ENCODE measurements at regions not wholly inside any gene's neighbourhood (a gene's known extent, or its start where the extent isn't known, plus 50 kb on each side); places are given as distances from the start of the nearest gene placed in this dataset.

DNA sequence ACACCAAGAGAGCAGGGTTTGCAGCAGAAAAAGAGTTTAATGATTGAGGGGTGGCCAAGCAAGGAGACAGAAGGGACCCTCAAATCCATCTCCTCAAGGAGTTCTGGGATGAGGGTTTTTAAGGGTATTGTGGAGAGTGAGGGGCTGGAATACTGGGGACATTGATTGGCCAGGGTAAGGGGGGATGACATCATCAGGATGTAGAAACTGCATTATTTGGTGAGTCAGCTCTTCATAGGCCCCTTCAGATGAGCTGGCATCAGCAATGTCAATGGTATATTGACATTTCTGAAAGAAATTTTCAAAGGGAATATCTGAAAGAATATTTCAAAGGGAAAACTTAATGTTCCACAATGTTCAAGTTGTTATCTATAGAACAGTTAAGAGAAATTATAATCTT is 168.1 kb upstream of the SNX7 start:
- FAIRE-seq (no peak), DNase-seq (ENCODE audit: insufficient read length, low spot score) (no peak)
- TF ChIP-seq POU2F2 (IDR thresholded peaks at IDR 0.05; ENCODE audit: low read depth, low read length) (no peak), POLR2A (IDR thresholded peaks at IDR 0.05; ENCODE audit: low read depth, low read length) (no peak), POLR2AphosphoS5 (IDR thresholded peaks at IDR 0.05; ENCODE audit: low read depth, low read length) (no peak)

DNA sequence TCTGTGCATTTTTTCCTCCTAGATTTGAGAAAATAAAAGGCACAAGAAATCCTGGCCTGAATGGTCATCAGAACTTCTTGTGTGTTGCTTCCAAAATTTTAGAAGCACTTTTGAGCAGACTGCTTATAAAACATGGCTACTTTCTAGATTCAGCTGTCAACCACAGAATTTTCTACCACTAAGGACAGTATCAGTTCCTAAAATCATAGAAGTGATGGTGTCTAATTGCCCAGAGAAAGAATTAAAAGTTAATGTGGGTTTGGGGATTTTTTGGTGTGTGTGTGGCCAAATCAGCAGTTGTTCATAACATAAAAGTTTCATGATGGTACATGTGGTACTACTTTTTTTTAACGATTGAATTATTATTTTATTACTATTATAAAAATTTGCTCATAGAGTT is 171.4 kb upstream of the SNX7 start:
- DNase-seq (ENCODE audit: insufficient read length, low spot score) (no peak), FAIRE-seq (no peak)
- TF ChIP-seq POLR2AphosphoS5 (IDR thresholded peaks at IDR 0.05; ENCODE audit: low read depth, low read length): no peak
- TF ChIP-seq POU2F2 (IDR thresholded peaks at IDR 0.05; ENCODE audit: low read depth, low read length): no peak
- TF ChIP-seq POLR2A (IDR thresholded peaks at IDR 0.05; ENCODE audit: low read depth, low read length): no peak
- no peak for TF ChIP-seq TAF1 (IDR thresholded peaks at IDR 0.05; ENCODE audit: low read depth, low read length)
- TF ChIP-seq PAX5 (IDR thresholded peaks at IDR 0.05; ENCODE audit: insufficient read depth, low read length, severe bottlenecking): no peak
- peak; percentile 84 for TF ChIP-seq SPI1 (IDR thresholded peaks at IDR 0.05; ENCODE audit: low read depth, low read length)

GRCh38 chr1:98487620-98488019 is 173.9 kb upstream of the SNX7 start:
- DNase-seq (ENCODE audit: insufficient read length, low spot score) (no peak), FAIRE-seq (no peak)
- TF ChIP-seq POU2F2 (IDR thresholded peaks at IDR 0.05; ENCODE audit: low read depth, low read length) (no peak), TAF1 (IDR thresholded peaks at IDR 0.05; ENCODE audit: low read depth, low read length) (no peak), PAX5 (IDR thresholded peaks at IDR 0.05; ENCODE audit: insufficient read depth, low read length, severe bottlenecking) (no peak), POLR2A (IDR thresholded peaks at IDR 0.05; ENCODE audit: low read depth, low read length) (no peak), POLR2AphosphoS5 (IDR thresholded peaks at IDR 0.05; ENCODE audit: low read depth, low read length) (no peak), SPI1 (IDR thresholded peaks at IDR 0.05; ENCODE audit: low read depth, low read length) (no peak)

GRCh38 chr1:98482611-98483010 is 178.9 kb upstream of the SNX7 start:
- TF ChIP-seq POU2F2 (IDR thresholded peaks at IDR 0.05; ENCODE audit: low read depth, low read length) (no peak), POLR2AphosphoS5 (IDR thresholded peaks at IDR 0.05; ENCODE audit: low read depth, low read length) (no peak), SPI1 (IDR thresholded peaks at IDR 0.05; ENCODE audit: low read depth, low read length) (no peak), TAF1 (IDR thresholded peaks at IDR 0.05; ENCODE audit: low read depth, low read length) (no peak), POLR2A (IDR thresholded peaks at IDR 0.05; ENCODE audit: low read depth, low read length) (no peak), PAX5 (IDR thresholded peaks at IDR 0.05; ENCODE audit: insufficient read depth, low read length, severe bottlenecking) (no peak)
- DNase-seq (ENCODE audit: insufficient read length, low spot score) (no peak), FAIRE-seq (no peak)

GRCh38 chr1:98480271-98480670 is 181.2 kb upstream of the SNX7 start:
- DNase-seq (ENCODE audit: insufficient read length, low spot score) (no peak), FAIRE-seq (no peak)
- TF ChIP-seq PAX5 (IDR thresholded peaks at IDR 0.05; ENCODE audit: insufficient read depth, low read length, severe bottlenecking) (no peak), SPI1 (IDR thresholded peaks at IDR 0.05; ENCODE audit: low read depth, low read length) (no peak), POU2F2 (IDR thresholded peaks at IDR 0.05; ENCODE audit: low read depth, low read length) (no peak)

DNA sequence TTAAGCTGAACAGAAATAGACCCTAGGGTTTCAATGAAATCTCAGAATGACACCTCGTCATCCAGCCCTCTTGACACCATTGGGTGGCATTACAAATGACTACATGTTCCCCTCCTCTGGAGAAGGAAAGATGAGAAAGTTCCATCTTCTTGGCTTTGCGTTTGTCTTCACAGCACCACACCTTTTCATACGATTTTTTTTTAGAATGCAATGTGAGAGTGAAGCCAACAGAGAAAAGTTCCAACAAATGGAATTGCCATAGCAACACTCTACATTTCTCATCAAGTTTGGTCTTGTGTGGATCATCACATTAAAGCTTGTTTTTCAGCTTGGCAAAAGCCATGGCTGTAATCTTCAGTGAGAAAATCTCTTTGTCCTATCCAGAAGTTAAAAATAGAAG is 183.4 kb upstream of the SNX7 start:
- FAIRE-seq: no peak
- TF ChIP-seq SPI1 (IDR thresholded peaks at IDR 0.05; ENCODE audit: low read depth, low read length) (no peak), POU2F2 (IDR thresholded peaks at IDR 0.05; ENCODE audit: low read depth, low read length) (no peak), POLR2AphosphoS5 (IDR thresholded peaks at IDR 0.05; ENCODE audit: low read depth, low read length) (no peak), POLR2A (IDR thresholded peaks at IDR 0.05; ENCODE audit: low read depth, low read length) (no peak), TAF1 (IDR thresholded peaks at IDR 0.05; ENCODE audit: low read depth, low read length) (no peak), PAX5 (IDR thresholded peaks at IDR 0.05; ENCODE audit: insufficient read depth, low read length, severe bottlenecking) (no peak)
- no peak for DNase-seq (ENCODE audit: insufficient read length, low spot score)

DNA sequence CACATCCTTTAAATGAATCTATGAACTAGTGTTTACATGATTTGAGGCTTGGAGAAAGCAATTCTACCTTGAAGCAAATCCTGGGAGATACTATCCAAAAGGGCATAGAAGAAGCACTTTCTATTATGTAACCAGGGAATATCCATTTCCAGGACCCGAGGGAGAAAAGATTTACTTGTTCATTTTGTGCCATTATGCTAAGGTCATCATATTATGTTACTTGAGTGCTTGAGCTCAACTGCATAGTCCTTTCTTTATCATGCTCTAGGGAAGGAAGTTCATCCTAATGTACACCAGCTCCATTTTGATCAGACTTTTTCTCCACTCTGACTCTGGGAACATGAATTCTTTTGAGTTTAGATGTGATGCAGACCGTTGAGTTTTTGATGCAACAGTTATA is 188.6 kb upstream of the SNX7 start:
- TF ChIP-seq POU2F2 (IDR thresholded peaks at IDR 0.05; ENCODE audit: low read depth, low read length) (no peak), TAF1 (IDR thresholded peaks at IDR 0.05; ENCODE audit: low read depth, low read length) (no peak), POLR2A (IDR thresholded peaks at IDR 0.05; ENCODE audit: low read depth, low read length) (no peak), SPI1 (IDR thresholded peaks at IDR 0.05; ENCODE audit: low read depth, low read length) (no peak), PAX5 (IDR thresholded peaks at IDR 0.05; ENCODE audit: insufficient read depth, low read length, severe bottlenecking) (no peak), POLR2AphosphoS5 (IDR thresholded peaks at IDR 0.05; ENCODE audit: low read depth, low read length) (no peak)
- no peak for DNase-seq (ENCODE audit: insufficient read length, low spot score)
- no peak for FAIRE-seq

GRCh38 chr1:98471633-98472032 is 189.9 kb upstream of the SNX7 start:
- no peak for FAIRE-seq

GRCh38 chr1:98468111-98468717 is 193.3 kb upstream of the SNX7 start:
- TF ChIP-seq POU2F2 (IDR thresholded peaks at IDR 0.05; ENCODE audit: low read depth, low read length) (no peak), PAX5 (IDR thresholded peaks at IDR 0.05; ENCODE audit: insufficient read depth, low read length, severe bottlenecking) (no peak), TAF1 (IDR thresholded peaks at IDR 0.05; ENCODE audit: low read depth, low read length) (no peak), POLR2AphosphoS5 (IDR thresholded peaks at IDR 0.05; ENCODE audit: low read depth, low read length) (no peak), SPI1 (IDR thresholded peaks at IDR 0.05; ENCODE audit: low read depth, low read length) (no peak), POLR2A (IDR thresholded peaks at IDR 0.05; ENCODE audit: low read depth, low read length) (no peak)
- DNase-seq (ENCODE audit: insufficient read length, low spot score): no peak
- no peak for FAIRE-seq

More at GRCh38 chr1:98471633-98472032, 189.9 kb upstream of the SNX7 start:
- DNase-seq (ENCODE audit: insufficient read length, low spot score): no peak
- TF ChIP-seq PAX5 (IDR thresholded peaks at IDR 0.05; ENCODE audit: insufficient read depth, low read length, severe bottlenecking): no peak
- no peak for TF ChIP-seq SPI1 (IDR thresholded peaks at IDR 0.05; ENCODE audit: low read depth, low read length)
- TF ChIP-seq POLR2AphosphoS5 (IDR thresholded peaks at IDR 0.05; ENCODE audit: low read depth, low read length): no peak
- TF ChIP-seq TAF1 (IDR thresholded peaks at IDR 0.05; ENCODE audit: low read depth, low read length): no peak
- no peak for TF ChIP-seq POLR2A (IDR thresholded peaks at IDR 0.05; ENCODE audit: low read depth, low read length)
- TF ChIP-seq POU2F2 (IDR thresholded peaks at IDR 0.05; ENCODE audit: low read depth, low read length): no peak

DNA sequence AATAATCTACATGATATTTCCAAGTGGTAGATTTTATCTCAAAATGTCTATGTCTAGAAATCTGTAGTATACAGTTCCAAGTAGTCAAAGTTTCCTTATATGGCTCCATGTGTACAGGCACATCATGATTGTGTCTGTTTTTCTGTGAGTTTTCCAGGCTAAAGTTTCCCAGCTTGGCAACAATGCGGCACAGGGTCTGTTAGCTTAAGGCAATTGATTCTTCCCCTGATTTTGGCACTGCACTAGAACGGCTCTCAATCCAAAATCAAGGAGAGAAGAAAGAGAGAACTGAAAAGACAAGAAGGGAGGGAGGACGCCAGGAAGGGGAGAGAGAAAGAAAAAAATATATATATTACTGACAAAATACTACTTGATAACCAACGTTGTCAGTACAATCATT is 193.9 kb upstream of the SNX7 start:
- DNase-seq (ENCODE audit: insufficient read length, low spot score) (no peak), FAIRE-seq (no peak)
- TF ChIP-seq PAX5 (IDR thresholded peaks at IDR 0.05; ENCODE audit: insufficient read depth, low read length, severe bottlenecking) (no peak), TAF1 (IDR thresholded peaks at IDR 0.05; ENCODE audit: low read depth, low read length) (no peak), POLR2A (IDR thresholded peaks at IDR 0.05; ENCODE audit: low read depth, low read length) (no peak), SPI1 (IDR thresholded peaks at IDR 0.05; ENCODE audit: low read depth, low read length) (no peak)

All from GM12891 (cell line).